ENCODE measurements at regions not wholly inside any gene's neighbourhood (a gene's known extent, or its start where the extent isn't known, plus 50 kb on each side); places are given as distances from the start of the nearest gene placed in this dataset.

- Histone ChIP-seq H3K4me2 (ENCODE audit: insufficient read depth, low read length) (no peak overlapping the region), H4K20me1 (ENCODE audit: insufficient read depth, low read length) (no peaks in the 10 kb centered on the region), H3K36me3 (ENCODE audit: insufficient read depth, low read length) (no peaks in the 10 kb centered on the region), H3K4me3 (ENCODE audit: low read depth in 1 of 2, low read length in 2 of 2) (no peak overlapping the region), H3K27me3 (ENCODE audit: insufficient read depth, low read length, poor library complexity) (no peaks in the 10 kb centered on the region), H3K79me2 (ENCODE audit: insufficient read depth, low read length) (no peaks in the 10 kb centered on the region), H3K9me3 (ENCODE audit: insufficient read depth, low read length, severe bottlenecking) (no peaks in the 10 kb centered on the region), H3K4me1 (ENCODE audit: insufficient read depth, low read length) (no peaks in the 10 kb centered on the region), H3K27ac (ENCODE audit: low read length) (no peak overlapping the region), H2AFZ (ENCODE audit: low read depth, low read length) (no peak overlapping the region), H3K9ac (ENCODE audit: low read depth, low read length) (no peak overlapping the region)
- TF ChIP-seq EZH2 (IDR thresholded peaks at IDR 0.05; ENCODE audit: borderline replicate concordance, low read depth, low read length, severe bottlenecking) (no peak), CTCF (IDR thresholded peaks at IDR 0.05; ENCODE audit: borderline replicate concordance, extremely low read depth, low read length, poor library complexity, severe bottlenecking) (no peak)
- ATAC-seq (ENCODE audit: insufficient read depth, low read depth), result no peak
- DNase-seq, result no peak
These were observed 1314.7 kb downstream of the FSTL5 start for GRCh38 chr4:160848901-160849760.

GRCh38 chr4:160864253-160864652, 1299.5 kb downstream of the FSTL5 start:
- no peak for TF ChIP-seq EZH2 (IDR thresholded peaks at IDR 0.05; ENCODE audit: borderline replicate concordance, low read depth, low read length, severe bottlenecking)
- TF ChIP-seq CTCF (IDR thresholded peaks at IDR 0.05; ENCODE audit: borderline replicate concordance, extremely low read depth, low read length, poor library complexity, severe bottlenecking), result no peak
- Histone ChIP-seq H3K4me2 (ENCODE audit: insufficient read depth, low read length) (no peak overlapping the region), H3K79me2 (ENCODE audit: insufficient read depth, low read length) (no peaks in the 10 kb centered on the region), H3K36me3 (ENCODE audit: insufficient read depth, low read length) (no peaks in the 10 kb centered on the region), H4K20me1 (ENCODE audit: insufficient read depth, low read length) (no peaks in the 10 kb centered on the region), H3K9me3 (ENCODE audit: insufficient read depth, low read length, severe bottlenecking) (peaks cover 2% of the 10 kb centered on the region), H3K9ac (ENCODE audit: low read depth, low read length) (no peak overlapping the region), H3K27me3 (ENCODE audit: insufficient read depth, low read length, poor library complexity) (no peaks in the 10 kb centered on the region), H3K27ac (ENCODE audit: low read length) (no peak overlapping the region), H3K4me1 (ENCODE audit: insufficient read depth, low read length) (no peaks in the 10 kb centered on the region), H3K4me3 (ENCODE audit: low read depth in 1 of 2, low read length in 2 of 2) (no peak overlapping the region), H2AFZ (ENCODE audit: low read depth, low read length) (no peak overlapping the region)
- no peak for ATAC-seq (ENCODE audit: insufficient read depth, low read depth)
- no peak for DNase-seq

- TF ChIP-seq CTCF (IDR thresholded peaks at IDR 0.05; ENCODE audit: borderline replicate concordance, extremely low read depth, low read length, poor library complexity, severe bottlenecking), result no peak
- TF ChIP-seq EZH2 (IDR thresholded peaks at IDR 0.05; ENCODE audit: borderline replicate concordance, low read depth, low read length, severe bottlenecking), result no peak
- no peak for ATAC-seq (ENCODE audit: insufficient read depth, low read depth)
- H2AFZ ChIP-seq (ENCODE audit: low read depth, low read length), result no peak overlapping the region
- peaks cover 2% of the 10 kb centered on the region for H3K9me3 ChIP-seq (ENCODE audit: insufficient read depth, low read length, severe bottlenecking)
- DNase-seq, result no peak
- no peaks in the 10 kb centered on the region for H4K20me1 ChIP-seq (ENCODE audit: insufficient read depth, low read length)
- no peaks in the 10 kb centered on the region for H3K36me3 ChIP-seq (ENCODE audit: insufficient read depth, low read length)
- H3K4me1 ChIP-seq (ENCODE audit: insufficient read depth, low read length), result no peaks in the 10 kb centered on the region
- H3K27me3 ChIP-seq (ENCODE audit: insufficient read depth, low read length, poor library complexity), result no peaks in the 10 kb centered on the region
- H3K9ac ChIP-seq (ENCODE audit: low read depth, low read length), result no peak overlapping the region
- no peaks in the 10 kb centered on the region for H3K79me2 ChIP-seq (ENCODE audit: insufficient read depth, low read length)
- no peak overlapping the region for H3K4me2 ChIP-seq (ENCODE audit: insufficient read depth, low read length)
- H3K4me3 ChIP-seq (ENCODE audit: low read depth in 1 of 2, low read length in 2 of 2), result no peak overlapping the region
- no peak overlapping the region for H3K27ac ChIP-seq (ENCODE audit: low read length)
These were observed 1293.9 kb downstream of the FSTL5 start for GRCh38 chr4:160869899-160870298.
